GM19240 (cell line): ENCODE measurements at regions not wholly inside any gene's neighbourhood (a gene's known extent, or its start where the extent isn't known, plus 50 kb on each side); places are given as distances from the start of the nearest gene placed in this dataset.

Source experiments
- DNase-seq: peaks from one replicate; pipeline ENCODE4 v3.0.0; 2011; ENCODE audit warnings: low spot score; ENCODE audit not compliant: insufficient read length

GRCh38 chr5:164672205-164672604 lies 1166.8 kb downstream of the MAT2B start:
- DNase-seq: no peak

- no peak for DNase-seq
Observed at GRCh38 chr5:164672931-164673694, 1167.7 kb downstream of the MAT2B start.

GRCh38 chr5:164679461-164679860 lies 1174.0 kb downstream of the MAT2B start:
- DNase-seq: no peak

- no peak for DNase-seq
Observed at GRCh38 chr5:164680216-164680615, 1174.8 kb downstream of the MAT2B start.

- no peak for DNase-seq
Observed at GRCh38 chr5:164680812-164681520, 1175.5 kb downstream of the MAT2B start.

- DNase-seq: no peak
Observed at GRCh38 chr5:164687391-164687790, 1182.0 kb downstream of the MAT2B start.

- DNase-seq: no peak
Observed at GRCh38 chr5:164688437-164688836, 1183.0 kb downstream of the MAT2B start.

GRCh38 chr5:164708831-164709230 lies 1203.4 kb downstream of the MAT2B start:
- DNase-seq: no peak

GRCh38 chr5:164713682-164714081 lies 1208.3 kb downstream of the MAT2B start:
- DNase-seq: no peak

- no peak for DNase-seq
Observed at GRCh38 chr5:164721116-164721515, 1215.7 kb downstream of the MAT2B start.

GRCh38 chr5:164721656-164722055 lies 1216.2 kb downstream of the MAT2B start:
- DNase-seq: no peak

GRCh38 chr5:164722702-164723101 lies 1217.3 kb downstream of the MAT2B start:
- no peak for DNase-seq

GRCh38 chr5:164727012-164727411 lies 1221.6 kb downstream of the MAT2B start:
- no peak for DNase-seq

- DNase-seq: no peak
Observed at GRCh38 chr5:164728733-164729132, 1223.3 kb downstream of the MAT2B start.

- DNase-seq: no peak
Observed at GRCh38 chr5:164735334-164735733, 1229.9 kb downstream of the MAT2B start.

- DNase-seq: no peak
Observed at GRCh38 chr5:164741376-164741775, 1236.0 kb downstream of the MAT2B start.

- no peak for DNase-seq
Observed at GRCh38 chr5:164742025-164742424, 1236.6 kb downstream of the MAT2B start.

GRCh38 chr5:164746723-164747122 lies 1241.3 kb downstream of the MAT2B start:
- DNase-seq: no peak

- no peak for DNase-seq
Observed at GRCh38 chr5:164747371-164747770, 1242.0 kb downstream of the MAT2B start.

GRCh38 chr5:164748861-164749260 lies 1243.4 kb downstream of the MAT2B start:
- no peak for DNase-seq

- no peak for DNase-seq
Observed at GRCh38 chr5:164753434-164753833, 1248.0 kb downstream of the MAT2B start.

- DNase-seq: no peak
Observed at GRCh38 chr5:164763206-164763605, 1257.8 kb downstream of the MAT2B start.

GRCh38 chr5:164772122-164772521 lies 1266.7 kb downstream of the MAT2B start:
- no peak for DNase-seq
